ENCODE measurements at regions not wholly inside any gene's neighbourhood (a gene's known extent, or its start where the extent isn't known, plus 50 kb on each side); places are given as distances from the start of the nearest gene placed in this dataset.
A peak's percentile ranks its signal among the peaks of the same experiment; 100 is the strongest.

DNA sequence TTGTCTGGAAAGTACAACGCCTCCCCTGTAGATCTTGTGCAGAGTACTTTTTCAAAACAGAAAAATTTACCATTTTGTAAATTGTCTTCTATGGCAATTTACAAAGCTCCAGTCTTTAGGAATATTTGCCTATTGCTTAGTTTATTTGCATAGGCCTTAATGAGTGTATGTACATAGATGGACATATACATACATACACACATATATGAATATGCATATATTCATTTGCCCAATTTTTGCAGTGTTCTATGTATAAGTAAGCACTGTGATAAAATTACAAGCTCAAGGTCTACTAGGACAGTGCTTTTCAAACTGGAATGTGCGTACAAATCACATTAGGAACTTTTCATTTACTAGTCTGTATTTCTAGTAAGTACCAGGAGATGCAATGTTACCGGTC, 301.3 kb upstream of the SMARCA2 start:
- no peak for DNase-seq

DNA sequence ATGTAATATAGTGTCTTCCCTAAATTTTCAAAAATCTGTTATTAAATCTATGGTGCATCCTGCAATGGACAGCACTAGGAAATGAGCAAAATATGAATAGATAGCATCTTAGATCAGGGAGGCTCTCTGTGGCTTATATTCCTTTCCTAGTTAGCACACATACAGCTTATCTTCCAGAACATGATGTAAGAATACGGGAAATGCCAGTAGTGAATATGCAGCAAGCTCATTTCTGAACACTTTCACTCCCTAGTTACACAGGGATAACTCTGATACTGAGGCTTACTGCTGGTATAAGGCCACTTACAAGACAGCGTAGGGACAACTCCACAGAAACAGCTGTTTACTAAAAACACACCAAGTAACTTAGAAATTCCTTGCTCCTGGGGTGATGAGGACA, 297.3 kb upstream of the SMARCA2 start:
- no peak for DNase-seq

DNA sequence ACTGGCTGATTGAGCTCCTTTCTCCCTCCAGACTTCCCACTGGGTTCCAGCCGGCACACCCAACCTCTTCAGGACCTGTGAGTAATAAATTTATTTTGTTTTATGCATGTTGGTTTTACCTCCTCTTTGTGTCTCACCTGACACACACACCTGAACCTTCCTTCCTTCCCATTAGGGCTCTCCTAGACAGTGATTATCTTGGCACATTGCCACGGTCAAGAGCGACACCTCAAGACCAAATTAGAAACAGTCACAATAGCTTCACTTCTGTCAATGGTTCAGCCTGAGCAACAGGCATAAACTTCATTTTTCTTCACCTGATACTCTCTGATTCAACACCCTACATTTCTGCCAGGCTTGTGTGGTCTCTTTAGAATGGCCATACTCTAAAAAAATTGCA, 296.3 kb upstream of the SMARCA2 start:
- DNase-seq = no peak

DNA sequence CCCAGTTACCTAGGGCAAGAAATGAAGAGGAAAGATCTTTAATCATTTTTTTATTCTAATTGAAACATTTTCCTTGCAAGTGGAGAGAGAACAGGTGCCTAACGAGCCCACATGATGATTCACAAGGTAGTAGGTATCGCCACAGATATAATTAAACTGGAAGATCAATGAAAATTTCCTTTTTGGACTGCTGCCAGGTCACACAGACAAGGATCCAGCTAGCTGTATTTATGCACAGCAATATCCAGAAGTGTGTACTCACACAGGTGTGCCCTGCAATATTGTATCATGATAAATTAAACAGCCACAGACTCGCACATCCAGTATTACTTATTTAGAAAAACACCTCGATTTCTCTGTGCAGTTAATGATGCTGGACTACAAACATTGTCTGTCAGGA, 294.0 kb upstream of the SMARCA2 start:
- no peak for DNase-seq

DNA sequence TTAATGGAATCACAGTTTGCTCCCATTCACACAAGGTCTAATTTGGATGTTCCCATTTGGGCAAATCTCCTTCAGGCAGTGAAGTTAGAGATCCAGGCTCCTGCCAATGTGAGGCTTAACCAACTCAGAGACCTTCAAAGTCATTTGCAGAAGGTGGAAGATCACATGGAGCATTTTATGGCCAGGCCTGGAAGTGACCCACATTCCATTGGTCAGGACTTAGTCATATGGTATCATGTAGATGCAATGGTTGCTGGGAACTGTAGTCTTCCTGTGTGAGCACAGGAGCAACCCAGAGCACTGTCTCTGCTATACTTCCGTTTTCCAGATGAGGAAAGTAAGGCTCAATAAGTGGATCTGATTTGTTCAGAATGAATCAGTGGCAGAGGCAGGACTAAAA, 292.7 kb upstream of the SMARCA2 start:
- DNase-seq = no peak

DNA sequence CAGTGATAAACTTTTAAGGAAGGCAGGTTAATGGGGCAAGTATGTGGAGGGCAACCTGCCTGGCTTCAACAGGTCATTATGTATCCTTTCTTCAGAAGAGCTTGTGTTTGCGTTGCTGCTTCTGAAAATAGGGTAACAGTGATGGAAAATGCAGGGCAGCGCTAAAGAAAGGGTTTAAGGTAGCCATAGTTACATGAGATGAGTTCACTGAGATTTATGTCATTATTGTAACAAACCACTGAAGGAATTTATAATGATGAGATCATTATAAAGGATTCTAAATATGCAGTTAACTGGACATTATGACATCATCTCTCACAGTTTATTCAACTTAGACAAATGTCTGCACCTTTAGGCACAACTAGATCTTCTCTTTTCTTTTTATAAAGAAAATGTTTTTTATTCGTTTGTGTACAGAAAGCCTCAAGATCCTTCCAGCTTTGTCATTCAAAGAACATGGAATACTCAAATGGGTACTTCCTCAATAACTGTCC, 291.6 kb upstream of the SMARCA2 start:
- no peak for DNase-seq

DNA sequence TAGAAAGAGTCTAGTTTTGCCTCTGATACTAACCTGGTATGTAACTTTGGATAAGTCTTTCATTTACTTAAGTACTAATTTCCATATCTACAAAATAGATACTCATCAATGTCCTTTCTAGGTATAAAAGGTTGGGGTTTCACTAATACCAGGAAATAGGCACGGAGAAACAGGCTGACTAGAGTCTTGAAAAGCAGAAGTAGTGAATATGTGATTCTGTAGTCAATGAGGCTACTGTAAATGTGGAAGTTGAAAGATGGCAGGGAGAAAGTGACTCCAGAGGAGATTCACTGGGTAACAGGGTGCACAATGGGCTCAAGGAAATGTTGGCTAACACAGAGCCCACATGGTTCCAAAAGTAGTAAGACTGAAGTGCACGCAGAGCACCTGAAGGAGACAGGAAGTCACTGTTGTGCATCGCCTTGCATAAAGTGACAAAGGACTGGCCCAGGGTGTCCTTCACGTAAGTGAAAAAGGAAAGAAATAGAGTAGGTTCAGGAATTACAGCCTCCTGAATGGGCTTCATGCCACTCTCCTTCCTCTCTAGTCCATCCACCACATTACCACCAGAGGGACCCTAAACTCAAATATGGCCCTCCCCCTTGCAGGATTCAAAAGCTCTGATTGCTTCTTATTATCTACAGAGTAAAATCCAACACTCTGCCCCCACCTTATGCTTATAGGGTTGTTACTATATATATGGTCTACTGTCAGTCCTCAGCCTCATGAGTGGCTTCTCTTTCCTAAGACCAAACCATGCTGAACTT, 288.0 kb upstream of the SMARCA2 start:
- peak; percentile 16 for DNase-seq

DNA sequence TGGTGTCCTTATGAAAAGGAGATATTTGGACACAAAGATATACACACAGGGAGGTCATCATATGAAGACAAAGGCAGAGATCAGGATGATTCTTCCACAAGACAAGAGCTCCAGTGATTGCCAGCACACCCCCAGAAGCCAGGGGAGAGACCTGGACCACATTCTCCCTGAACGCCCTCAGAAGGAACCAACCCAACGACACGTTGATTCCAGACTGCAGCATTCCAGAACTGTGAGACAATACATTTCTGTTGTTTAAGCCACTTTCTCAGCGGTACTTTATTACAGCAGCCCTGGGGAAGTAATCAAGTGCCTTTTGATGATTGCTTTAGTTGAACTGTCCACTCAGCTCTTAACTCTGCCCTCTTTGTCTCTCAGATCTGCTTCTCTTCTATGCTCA, 285.5 kb upstream of the SMARCA2 start:
- DNase-seq = no peak

DNA sequence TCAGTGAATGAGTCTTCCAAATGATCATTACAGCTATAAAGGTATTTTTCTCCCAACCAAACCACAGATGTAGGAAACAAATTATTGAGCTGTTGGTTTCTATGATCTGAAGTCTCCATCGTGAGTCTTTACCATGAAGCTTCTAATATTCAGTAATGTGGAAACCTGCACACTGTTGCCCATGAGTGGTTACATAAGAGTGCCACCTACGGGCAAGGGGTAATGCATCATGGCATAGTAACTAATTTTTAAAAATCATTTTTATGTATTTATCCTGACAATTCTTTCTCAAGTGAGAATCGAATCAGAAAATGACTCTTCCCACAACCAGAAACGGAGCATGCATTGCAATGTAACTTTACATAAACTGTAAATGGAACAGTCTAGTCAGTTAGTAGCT, 282.5 kb upstream of the SMARCA2 start:
- peak; percentile 22 for DNase-seq

DNA sequence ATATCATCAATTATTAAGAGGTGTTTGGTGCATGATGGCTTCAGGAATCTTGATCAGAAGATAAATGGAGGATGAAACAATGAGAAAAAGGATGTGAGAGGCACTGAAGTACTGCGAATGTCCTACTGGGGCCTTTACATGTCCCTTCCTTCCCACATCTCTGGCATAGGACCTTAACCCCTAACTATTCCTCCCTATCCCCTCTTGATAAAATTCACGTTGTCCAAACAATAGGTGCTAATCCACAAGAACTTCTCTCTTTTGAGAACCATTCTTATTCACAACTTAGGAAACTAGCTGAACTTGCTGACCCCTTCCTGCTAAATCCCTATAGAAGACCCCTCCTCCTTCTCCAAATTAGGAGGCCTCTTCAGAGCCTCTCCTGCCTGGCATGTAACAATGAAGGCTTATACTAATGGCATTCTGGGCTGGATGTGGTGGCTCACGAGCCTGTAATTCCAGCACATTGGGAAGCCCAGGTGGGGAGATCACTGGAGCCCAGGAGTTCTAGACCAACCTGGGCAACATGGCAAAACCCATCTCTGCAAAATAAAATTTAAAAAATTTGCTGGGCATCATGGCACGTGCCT, 276.5 kb upstream of the SMARCA2 start:
- no peak for DNase-seq

DNA sequence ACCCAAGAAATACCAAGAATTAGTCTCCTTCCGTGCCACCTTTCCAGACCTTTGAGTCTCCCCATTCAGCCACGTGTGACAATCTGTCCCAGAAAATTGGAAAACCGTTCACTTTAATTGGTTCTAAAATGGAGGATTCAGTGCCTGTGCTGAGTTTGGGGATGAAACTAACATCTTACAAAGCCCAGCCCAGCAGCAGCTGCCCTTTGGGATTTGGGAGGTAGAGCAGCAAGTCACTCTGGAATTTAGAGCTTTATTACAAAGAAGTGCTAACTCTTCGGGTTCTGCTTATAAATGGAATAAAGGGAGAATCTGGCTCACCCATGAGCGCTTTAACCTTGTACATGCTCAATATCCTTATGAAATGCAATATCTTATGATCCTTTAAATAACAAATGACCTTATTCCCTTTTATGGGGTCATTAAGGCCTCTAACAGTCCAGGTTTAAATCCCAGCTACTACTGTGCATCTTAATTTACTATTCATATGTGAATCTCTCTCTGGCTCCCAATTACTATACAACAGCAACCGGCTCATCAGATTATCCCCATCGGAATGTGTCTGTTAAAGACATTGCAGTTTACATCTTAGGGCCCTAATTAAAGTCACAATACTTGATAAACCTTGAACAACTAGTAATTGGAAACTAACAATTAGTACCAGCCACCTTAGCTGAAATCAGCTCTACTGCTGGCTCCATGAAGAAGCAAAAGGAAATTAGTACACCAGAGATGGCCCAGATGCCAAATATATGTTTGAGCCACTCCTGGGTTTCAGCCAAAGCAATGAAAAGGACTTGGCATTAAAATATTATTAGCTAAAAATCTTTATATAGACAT, 271.8 kb upstream of the SMARCA2 start:
- peak; percentile 20 for DNase-seq

DNA sequence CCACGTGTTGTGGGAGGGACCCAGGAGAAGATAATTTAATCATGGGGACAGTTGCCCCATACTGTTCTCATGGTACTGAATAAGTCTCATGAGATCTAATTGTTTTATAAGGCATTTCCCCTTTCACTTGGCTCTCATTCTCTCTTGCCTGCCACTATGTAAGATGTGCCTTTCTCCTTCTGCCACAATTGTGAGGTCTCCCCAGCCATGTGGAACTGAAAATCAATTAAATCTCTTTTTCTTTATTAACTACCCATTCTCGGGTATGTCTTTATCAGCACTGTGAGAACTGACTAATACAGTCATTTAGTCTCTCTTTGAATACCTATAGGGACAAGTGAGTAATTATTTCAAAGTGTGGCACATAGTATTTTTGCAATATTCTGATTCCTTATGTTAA, 269.2 kb upstream of the SMARCA2 start:
- no peak for DNase-seq

DNA sequence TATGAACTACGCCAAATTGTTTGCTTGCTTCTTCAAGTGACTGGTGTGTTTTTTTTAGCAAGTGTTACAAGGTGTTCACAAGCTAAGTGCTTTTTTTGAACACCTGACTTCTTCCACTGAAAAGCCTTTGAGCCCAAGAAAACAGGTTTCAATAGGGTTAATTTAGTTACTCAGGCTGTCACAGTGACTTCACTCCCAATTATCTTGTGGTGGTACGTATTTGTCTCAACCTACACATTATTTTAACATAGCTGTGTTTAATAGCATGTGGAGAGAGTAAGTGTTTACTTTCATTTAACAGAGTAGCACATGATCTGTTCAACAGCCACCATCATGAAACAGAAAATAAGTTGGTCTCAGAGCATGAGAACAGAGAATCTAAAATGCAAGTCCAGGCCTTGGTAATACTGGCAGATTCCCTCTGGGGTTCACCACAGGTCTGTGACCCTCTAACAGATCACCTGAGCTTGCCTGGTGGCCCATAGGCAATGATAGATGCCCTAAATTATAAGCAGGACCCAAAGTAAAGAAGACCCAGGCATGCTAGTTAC, 267.7 kb upstream of the SMARCA2 start:
- DNase-seq = no peak

DNA sequence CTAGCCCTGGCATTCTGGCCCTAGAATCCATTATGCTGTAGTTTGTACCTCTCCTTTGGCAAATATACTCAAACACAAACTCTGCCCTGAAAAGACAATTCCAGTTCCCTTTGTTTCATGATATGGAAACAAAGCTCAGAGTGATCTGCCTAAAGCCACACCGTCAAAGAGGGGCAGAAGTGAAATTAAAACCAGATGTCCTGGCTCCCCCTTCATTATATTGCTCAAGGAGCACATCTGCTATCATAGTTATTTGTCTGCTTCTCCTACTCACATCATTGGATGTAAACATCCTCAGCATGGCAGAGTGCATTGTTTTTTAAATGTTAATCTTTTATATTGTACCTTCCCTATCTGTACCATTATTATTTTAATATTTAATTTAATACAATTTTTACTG, 266.7 kb upstream of the SMARCA2 start:
- DNase-seq = no peak

DNA sequence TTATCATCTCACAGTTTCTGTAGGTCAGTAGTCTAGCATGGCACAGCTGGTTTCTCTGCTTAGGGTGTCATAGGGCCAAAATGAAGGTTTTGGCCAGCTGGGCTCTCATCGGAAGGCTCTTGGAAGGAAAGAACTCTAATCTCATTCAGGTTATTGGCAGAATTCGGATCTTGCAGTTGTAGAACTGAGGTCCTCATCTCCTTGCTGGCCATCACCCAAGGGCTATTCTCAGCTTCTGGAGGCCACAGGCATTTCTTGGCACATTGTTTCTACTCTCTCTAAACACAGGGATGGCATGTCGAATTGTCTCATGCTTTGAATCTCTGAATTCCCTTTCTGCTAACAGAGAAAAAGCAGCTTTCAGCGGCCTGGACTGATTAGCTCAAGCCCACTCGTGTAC, 258.0 kb upstream of the SMARCA2 start:
- DNase-seq = no peak

DNA sequence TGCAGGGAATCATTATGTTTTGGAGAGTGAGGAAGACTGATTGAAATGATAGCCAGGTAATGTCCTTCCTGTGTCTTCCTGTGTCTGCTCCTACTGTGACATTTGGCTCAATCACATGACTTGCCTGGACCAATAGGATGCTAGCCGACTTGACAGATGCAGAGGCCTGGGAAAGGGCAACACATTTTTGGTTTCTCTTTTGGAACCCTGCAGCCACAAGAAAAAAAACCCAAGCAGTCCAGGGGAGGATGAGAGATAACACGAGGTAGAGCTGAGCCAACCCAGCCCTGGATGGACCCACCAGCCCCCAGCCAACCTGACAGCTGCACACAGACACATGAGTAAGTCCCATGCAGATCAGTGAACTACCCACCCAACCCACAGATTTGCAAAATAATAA, 256.1 kb upstream of the SMARCA2 start:
- DNase-seq = no peak

DNA sequence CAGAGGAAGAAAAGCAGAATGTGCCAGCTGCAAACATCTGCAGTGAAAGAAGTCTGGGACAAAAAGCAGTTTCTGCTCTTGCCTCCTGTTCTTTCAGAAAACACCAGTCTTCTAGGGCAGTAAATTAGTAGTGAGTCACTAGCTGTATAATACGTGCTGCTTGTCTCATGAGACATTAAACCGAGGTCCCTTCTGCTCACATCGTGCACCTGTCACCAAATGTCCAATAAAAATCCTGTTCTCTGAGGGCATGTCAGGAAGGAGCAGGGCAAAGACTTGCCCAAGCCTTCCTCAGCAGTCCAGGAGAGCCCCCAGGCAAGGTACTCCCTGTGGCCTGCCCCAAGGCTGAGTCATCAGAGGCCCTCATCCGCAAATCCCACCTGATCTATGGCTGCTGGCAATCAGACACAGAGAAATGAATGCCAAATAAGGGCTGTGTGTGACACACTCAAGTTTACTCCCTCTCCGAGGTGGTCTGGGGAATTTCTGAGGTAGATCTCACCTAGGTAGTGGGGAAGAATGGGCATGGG, 255.3 kb upstream of the SMARCA2 start:
- no peak for DNase-seq

DNA sequence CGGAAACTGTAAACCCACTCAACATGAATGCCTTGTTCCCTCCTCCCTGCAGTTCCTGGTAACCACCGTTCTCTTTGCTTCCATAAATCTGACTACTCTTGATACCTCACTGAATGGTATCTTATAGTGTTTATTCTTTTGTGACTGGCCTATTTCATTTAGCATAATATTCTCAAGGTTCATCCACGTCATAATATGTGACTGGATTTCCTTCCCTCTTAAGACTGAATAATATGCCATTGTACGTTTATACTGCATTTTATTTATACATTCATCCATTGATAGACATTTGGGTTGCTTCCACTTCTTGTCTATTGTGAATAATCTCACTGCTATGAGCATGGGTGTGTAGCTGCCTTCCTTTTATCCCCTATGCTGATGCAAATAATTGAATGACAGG, 253.3 kb upstream of the SMARCA2 start:
- DNase-seq = no peak

DNA sequence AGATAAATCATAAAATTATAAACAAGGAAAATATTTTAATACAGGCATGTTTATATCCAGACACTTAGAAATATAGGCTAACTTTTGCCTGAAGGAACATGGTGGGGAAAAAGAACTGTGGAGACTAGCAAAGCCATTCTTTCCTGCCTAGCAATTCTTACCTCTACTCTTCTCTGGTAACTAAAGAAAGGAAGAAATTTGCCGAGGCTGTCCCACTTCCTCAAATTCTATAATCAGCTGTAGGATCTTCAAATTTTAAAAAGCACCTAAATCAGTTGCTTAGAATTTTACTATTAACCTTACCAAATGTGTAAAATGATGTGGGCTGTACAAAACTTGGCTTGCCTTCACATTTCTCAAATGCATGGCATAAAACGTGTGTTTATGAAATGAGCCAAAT, 249.1 kb upstream of the SMARCA2 start:
- no peak for DNase-seq

DNA sequence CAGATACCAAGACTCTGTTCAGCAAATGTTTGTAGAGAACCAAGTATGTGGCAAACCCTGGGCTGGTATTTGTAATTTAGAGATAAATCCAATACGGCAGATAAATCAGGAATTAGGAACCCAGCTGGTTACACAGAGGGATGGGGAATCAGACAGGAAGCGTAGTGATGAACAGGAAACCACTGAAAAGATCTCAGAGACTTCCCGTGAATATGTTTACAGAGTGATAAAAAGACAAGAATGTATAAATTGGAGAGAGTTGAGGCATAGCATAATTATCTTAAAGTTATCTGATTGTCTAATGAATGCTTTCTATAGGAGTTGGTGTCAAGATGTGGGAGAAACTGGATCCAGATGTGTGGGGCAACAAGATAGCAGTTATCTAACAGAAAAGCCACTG, 246.6 kb upstream of the SMARCA2 start:
- no peak for DNase-seq

DNA sequence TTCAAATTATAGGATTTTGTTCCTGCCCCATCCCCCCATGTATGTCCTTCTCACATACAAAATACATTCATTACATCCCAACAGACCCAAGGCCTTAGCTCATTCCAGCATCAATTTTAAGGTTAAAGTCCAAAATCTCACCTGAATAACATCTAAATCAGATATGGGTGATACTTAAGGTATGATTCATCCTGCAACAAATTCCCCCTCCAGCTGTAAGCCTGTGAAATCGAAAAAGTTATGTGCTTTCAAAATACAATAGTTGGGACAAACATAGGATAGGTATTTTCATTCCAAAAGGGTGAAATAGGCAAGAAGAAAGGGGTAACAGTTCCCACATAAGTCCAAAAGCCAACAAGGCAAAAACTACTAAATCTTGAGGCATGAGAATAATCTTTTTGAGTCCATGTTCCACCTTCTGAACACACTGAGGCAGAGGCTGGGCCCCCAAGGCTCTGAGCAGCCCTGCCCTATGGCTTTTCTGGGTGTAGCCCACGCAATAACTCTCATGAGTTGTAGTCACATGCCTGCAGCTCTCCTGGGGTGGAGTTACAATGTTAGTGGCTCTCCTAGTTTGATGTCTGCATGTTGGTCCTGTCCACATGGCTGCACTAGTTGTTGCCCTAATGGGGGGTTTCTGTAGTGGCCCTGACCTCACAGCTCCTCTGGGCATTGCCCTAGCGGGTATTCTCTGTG, 243.9 kb upstream of the SMARCA2 start:
- no peak for DNase-seq

DNA sequence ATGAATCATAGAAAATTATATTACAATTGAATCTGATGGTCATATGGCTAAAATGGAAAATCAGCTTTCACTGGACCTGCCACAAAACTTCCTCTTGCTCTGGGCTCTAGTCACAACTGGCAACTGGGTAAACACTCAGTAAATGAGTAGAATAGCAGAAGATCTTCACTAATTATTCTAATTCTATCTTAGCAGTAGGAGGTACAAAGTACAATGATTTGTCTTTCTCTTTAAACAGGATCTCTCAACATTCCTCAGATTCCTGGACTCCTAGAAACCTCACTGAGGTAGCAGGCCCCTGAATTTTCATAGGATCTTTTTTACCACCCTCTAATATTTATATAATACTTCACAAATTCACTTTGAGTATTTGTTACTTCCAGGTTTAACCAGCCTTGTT, 239.9 kb upstream of the SMARCA2 start:
- no peak for DNase-seq

DNA sequence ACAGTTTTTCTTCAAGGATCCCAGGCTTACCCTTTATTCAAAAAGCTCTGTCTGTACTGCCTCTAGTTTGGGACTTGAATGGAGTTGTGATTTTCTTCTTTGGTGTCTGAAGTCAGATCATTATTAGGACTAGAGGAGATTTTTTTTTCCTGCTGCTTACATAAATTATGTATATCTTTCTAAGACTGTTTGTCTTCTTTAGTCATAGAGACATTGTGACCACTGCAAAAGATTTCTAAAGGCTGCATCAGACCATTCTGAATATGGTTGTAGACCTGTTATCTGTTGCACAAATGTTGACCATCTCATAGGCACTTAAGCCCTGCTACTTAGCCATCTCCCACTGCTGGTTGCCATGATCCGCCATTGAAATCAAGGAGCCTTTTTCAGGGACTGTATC, 238.5 kb upstream of the SMARCA2 start:
- DNase-seq = no peak
